Activated CD8-positive, alpha-beta memory T cell treated with anti-CD3 and anti-CD28 coated beads for 24 hours (primary cell): ENCODE measurements at regions not wholly inside any gene's neighbourhood (a gene's known extent, or its start where the extent isn't known, plus 50 kb on each side); places are given as distances from the start of the nearest gene placed in this dataset.

Experiments
- DNase-seq: peaks from one replicate; pipeline ENCODE4 v3.0.0-alpha.2; 2020

GRCh38 chr4:123577225-123577906 is 180.8 kb downstream of the SPRY1 start:
- no peak for DNase-seq

GRCh38 chr4:123578276-123579029 is 181.9 kb downstream of the SPRY1 start:
- DNase-seq, result no peak

- DNase-seq, result no peak
These were observed 183.4 kb downstream of the SPRY1 start for GRCh38 chr4:123579961-123580360.

- no peak for DNase-seq
These were observed 184.5 kb downstream of the SPRY1 start for GRCh38 chr4:123580981-123581664.

- no peak for DNase-seq
These were observed 185.2 kb downstream of the SPRY1 start for GRCh38 chr4:123581802-123582201.

- DNase-seq, result no peak
These were observed 186.4 kb downstream of the SPRY1 start for GRCh38 chr4:123583043-123583442.

GRCh38 chr4:123585111-123585510 is 188.5 kb downstream of the SPRY1 start:
- no peak for DNase-seq

- no peak for DNase-seq
These were observed 191.4 kb downstream of the SPRY1 start for GRCh38 chr4:123587983-123588494.

GRCh38 chr4:123588631-123589241 is 192.1 kb downstream of the SPRY1 start:
- no peak for DNase-seq

GRCh38 chr4:123589301-123589700 is 192.7 kb downstream of the SPRY1 start:
- no peak for DNase-seq

GRCh38 chr4:123591875-123592274 is 195.3 kb downstream of the SPRY1 start:
- DNase-seq, result no peak

- DNase-seq, result no peak
These were observed 197.1 kb downstream of the SPRY1 start for GRCh38 chr4:123593655-123594054.

GRCh38 chr4:123596805-123597204 is 200.2 kb downstream of the SPRY1 start:
- no peak for DNase-seq

GRCh38 chr4:123597586-123597985 is 201.0 kb downstream of the SPRY1 start:
- no peak for DNase-seq

- DNase-seq, result no peak
These were observed 201.7 kb downstream of the SPRY1 start for GRCh38 chr4:123598331-123598730.

- DNase-seq, result no peak
These were observed 202.7 kb downstream of the SPRY1 start for GRCh38 chr4:123599061-123599919.

- peak; percentile 63 for DNase-seq
These were observed 203.6 kb downstream of the SPRY1 start for GRCh38 chr4:123599920-123600810.

GRCh38 chr4:123600987-123601904 is 204.7 kb downstream of the SPRY1 start:
- DNase-seq, result no peak

- no peak for DNase-seq
These were observed 205.4 kb downstream of the SPRY1 start for GRCh38 chr4:123602007-123602406.

GRCh38 chr4:123603165-123603564 is 206.6 kb downstream of the SPRY1 start:
- DNase-seq, result no peak
